HEK293T (cell line): ENCODE measurements at regions not wholly inside any gene's neighbourhood (a gene's known extent, or its start where the extent isn't known, plus 50 kb on each side); places are given as distances from the start of the nearest gene placed in this dataset.

Experiments
- BHLHE40 ChIP-seq: fragments of 450-650 bp; IDR thresholded peaks from 2 replicates; pipeline ENCODE4 v1.6.1; 2016; ENCODE audit warnings: mild to moderate bottlenecking, moderate library complexity, borderline replicate concordance
- ELF4 ChIP-seq: fragments of 450-650 bp; IDR thresholded peaks from 2 replicates; pipeline ENCODE4 v1.6.1; 2017; ENCODE audit warnings: antibody characterized with exemption
- FOXK2 ChIP-seq: fragments of 450-650 bp; IDR thresholded peaks from 2 replicates; pipeline ENCODE4 v1.6.1; 2016; ENCODE audit warnings: mild to moderate bottlenecking
- FOXM1 ChIP-seq: fragments of 450-650 bp; IDR thresholded peaks from 2 replicates; pipeline ENCODE4 v1.6.1; 2017; ENCODE audit warnings: mild to moderate bottlenecking, borderline replicate concordance
- SP1 ChIP-seq: fragments of 450-650 bp; IDR thresholded peaks from 2 replicates; pipeline ENCODE4 v1.6.1; 2017
- SUZ12 ChIP-seq: fragments of 450-650 bp; IDR thresholded peaks from 2 replicates; pipeline ENCODE4 v1.6.1; 2016; ENCODE audit warnings: mild to moderate bottlenecking
- TARDBP ChIP-seq: fragments of 450-650 bp; IDR thresholded peaks from 2 replicates; pipeline ENCODE4 v1.6.1; 2016
- ZNF384 ChIP-seq: fragments of 450-650 bp; IDR thresholded peaks from 2 replicates; pipeline ENCODE4 v1.6.1; 2016

DNA sequence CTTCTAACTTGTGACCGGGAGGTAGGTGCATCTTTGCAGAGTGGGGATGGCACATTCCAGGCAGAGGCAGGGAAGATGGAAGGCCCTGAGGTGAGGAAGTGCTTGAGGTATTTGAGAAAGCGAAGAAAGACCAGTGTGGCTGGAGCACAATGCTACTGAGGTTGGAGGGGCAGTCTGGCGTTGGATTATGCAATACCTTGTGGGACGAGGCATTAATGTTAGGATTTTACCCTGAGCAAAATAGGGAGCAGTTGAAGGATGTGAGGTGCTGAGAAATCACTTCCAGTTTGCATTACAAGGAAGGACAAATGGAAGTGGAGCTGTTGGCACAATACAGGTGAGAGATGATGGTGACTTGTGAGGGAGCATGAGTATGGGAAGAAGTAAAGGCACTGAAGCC is 145.5 kb downstream of the KCNA5 start:
- TF ChIP-seq SUZ12 (no peak), FOXK2 (no peak), ZNF384 (no peak), SP1 (no peak), BHLHE40 (no peak), FOXM1 (no peak), TARDBP (no peak), ELF4 (no peak)
